ENCODE measurements at regions not wholly inside any gene's neighbourhood (a gene's known extent, or its start where the extent isn't known, plus 50 kb on each side); places are given as distances from the start of the nearest gene placed in this dataset.
A peak's percentile ranks its signal among the peaks of the same experiment; 100 is the strongest.

GRCh38 chr2:8243748-8244400 lies 438.0 kb upstream of the ID2 start:
- no peaks in the 10 kb centered on the region for H3K27me3 Mint-ChIP-seq (ENCODE audit: low read depth in 3 of 3)
- H3K36me3 ChIP-seq (replicated peaks in 1 of 2; ENCODE audit: control insufficient read depth in 1 of 2, insufficient read depth in 2 of 2, low read length in 2 of 2): no peaks in the 10 kb centered on the region
- H3K9me3 Mint-ChIP-seq: peaks cover 12 to 32% (median 27%) of the 10 kb centered on the region in 7 donors
- peaks cover 43% of the 10 kb centered on the region for H3K4me1 Mint-ChIP-seq
- H3K27me3 ChIP-seq (ENCODE audit: control insufficient read depth in 2 of 2, insufficient read depth in 2 of 2, low read length in 2 of 2): no peaks in the 10 kb centered on the region
- TF ChIP-seq CTCF (IDR thresholded peaks at IDR 0.05): no peak
- H3K4me1 ChIP-seq (ENCODE audit: control insufficient read depth in 1 of 2, insufficient read depth in 2 of 2, low read length in 2 of 2): peaks cover 34 to 46% of the 10 kb centered on the region in 2 donors
- DNase-seq: peak in 1 of 3 donors; percentile 27
- no peak overlapping the region for H3K4me3 Mint-ChIP-seq
- peak overlapping the region; percentile 51 for H3K4me2 ChIP-seq (replicated peaks; ENCODE audit: extremely low read depth, low read length, poor library complexity, severe bottlenecking)
- peak overlapping the region in 6 of 7 donors; percentile 9 to 94 (median 78) for H3K27ac Mint-ChIP-seq
- no peaks in the 10 kb centered on the region for H4K20me1 ChIP-seq (ENCODE audit: insufficient read depth, low read length)
- no peak overlapping the region for H2AFZ ChIP-seq (ENCODE audit: insufficient read depth, low read depth, low read length, poor library complexity, severe bottlenecking)
- peak overlapping the region in 1 of 3 experiments; percentile 19 for H3K4me3 ChIP-seq (replicated peaks in 1 of 3; ENCODE audit: low read depth in 2 of 3, low read length in 3 of 3)
- no peak overlapping the region for H3K9ac ChIP-seq (ENCODE audit: insufficient read depth, low read length, poor library complexity, severe bottlenecking)
- H3K36me3 Mint-ChIP-seq: peaks cover 2 to 12% of the 10 kb centered on the region in 2 donors
- H3K27ac ChIP-seq (ENCODE audit: low read depth in 1 of 2, low read length in 2 of 2): peak overlapping the region in 1 of 2 donors; percentile 65
- intact Hi-C loops (cut with micrococcal nuclease): loop anchor here in 1 of 2 donors (5.0 kb wide), 1 partner anchor 63 kb away; no protein-coding TSS in a partner anchor
- H3K9me3 ChIP-seq (replicated peaks in 1 of 2; ENCODE audit: control insufficient read depth in 1 of 2, insufficient read depth in 1 of 2, low read length in 2 of 2): peaks cover 18 to 24% of the 10 kb centered on the region in 2 donors
- 67% methylated on average over 3 of the region's 5 CpGs for WGBS (ENCODE audit: insufficient coverage)
- H3K79me2 ChIP-seq (ENCODE audit: insufficient read depth, low read length): no peaks in the 10 kb centered on the region

GRCh38 chr2:8244639-8245038 lies 437.2 kb upstream of the ID2 start:
- Histone ChIP-seq H3K9me3 (replicated peaks in 1 of 2; ENCODE audit: control insufficient read depth in 1 of 2, insufficient read depth in 1 of 2, low read length in 2 of 2) (peaks cover 18 to 24% of the 10 kb centered on the region in 2 donors), H3K9ac (ENCODE audit: insufficient read depth, low read length, poor library complexity, severe bottlenecking) (no peak overlapping the region), H3K4me2 (replicated peaks; ENCODE audit: extremely low read depth, low read length, poor library complexity, severe bottlenecking) (peak overlapping the region; percentile 51), H3K36me3 (replicated peaks in 1 of 2; ENCODE audit: control insufficient read depth in 1 of 2, insufficient read depth in 2 of 2, low read length in 2 of 2) (no peaks in the 10 kb centered on the region), H3K27ac (ENCODE audit: low read depth in 1 of 2, low read length in 2 of 2) (peak overlapping the region; percentile 47 to 65), H4K20me1 (ENCODE audit: insufficient read depth, low read length) (no peaks in the 10 kb centered on the region), H3K27me3 (ENCODE audit: control insufficient read depth in 2 of 2, insufficient read depth in 2 of 2, low read length in 2 of 2) (no peaks in the 10 kb centered on the region), H2AFZ (ENCODE audit: insufficient read depth, low read depth, low read length, poor library complexity, severe bottlenecking) (peak overlapping the region; percentile 36), H3K4me3 (replicated peaks in 1 of 3; ENCODE audit: low read depth in 2 of 3, low read length in 3 of 3) (peak overlapping the region in 1 of 3 experiments; percentile 19), H3K79me2 (ENCODE audit: insufficient read depth, low read length) (no peaks in the 10 kb centered on the region), H3K4me1 (ENCODE audit: control insufficient read depth in 1 of 2, insufficient read depth in 2 of 2, low read length in 2 of 2) (peaks cover 26 to 38% of the 10 kb centered on the region in 2 donors)
- Mint-ChIP-seq H3K27ac (peak overlapping the region; percentile 35 to 94 (median 87)), H3K27me3 (ENCODE audit: low read depth in 3 of 3) (no peaks in the 10 kb centered on the region), H3K36me3 (peaks cover 2 to 12% of the 10 kb centered on the region in 2 donors), H3K9me3 (peaks cover 12 to 32% (median 27%) of the 10 kb centered on the region in 7 donors), H3K4me1 (peaks cover 36% of the 10 kb centered on the region), H3K4me3 (peak overlapping the region; percentile 37 to 67)
- no peak for TF ChIP-seq CTCF (IDR thresholded peaks at IDR 0.05)
- DNase-seq: peak; percentile 74 to 87 (median 80)
- intact Hi-C loops (cut with micrococcal nuclease): loop anchor here in 1 of 2 donors (5.0 kb wide), 1 partner anchor 63 kb away; no protein-coding TSS in a partner anchor
- WGBS (ENCODE audit: insufficient coverage): 0% methylated on average over 1 of the region's 2 CpGs

Measured in CD14-positive monocyte (primary cell).